ENCODE measurements at regions not wholly inside any gene's neighbourhood (a gene's known extent, or its start where the extent isn't known, plus 50 kb on each side); places are given as distances from the start of the nearest gene placed in this dataset.
A peak's percentile ranks its signal among the peaks of the same experiment; 100 is the strongest.

DNA sequence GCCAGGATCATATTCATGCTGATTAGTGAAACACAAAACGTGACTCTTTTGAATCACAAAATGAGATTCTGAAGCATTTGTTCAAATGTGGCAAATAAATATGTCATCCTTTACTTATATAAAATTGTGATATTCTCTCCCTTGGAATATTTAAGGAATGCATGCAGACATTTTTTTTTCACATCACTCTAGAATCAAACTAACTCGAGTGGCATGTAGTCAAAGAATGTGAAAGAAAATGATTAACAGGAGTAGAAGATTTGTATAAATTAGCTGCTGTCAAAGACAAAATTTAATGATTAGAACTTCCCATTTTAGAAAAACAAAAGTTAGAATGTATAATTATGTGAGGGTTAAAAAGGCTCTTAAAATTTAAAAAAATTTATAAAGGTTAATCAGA lies 721.0 kb upstream of the FAM98A start:
- DNase-seq, result no peak

- DNase-seq, result peak in 1 of 51 donors; percentile 0
Measured at GRCh38 chr2:34317797-34318196, 718.7 kb upstream of the FAM98A start.

DNA sequence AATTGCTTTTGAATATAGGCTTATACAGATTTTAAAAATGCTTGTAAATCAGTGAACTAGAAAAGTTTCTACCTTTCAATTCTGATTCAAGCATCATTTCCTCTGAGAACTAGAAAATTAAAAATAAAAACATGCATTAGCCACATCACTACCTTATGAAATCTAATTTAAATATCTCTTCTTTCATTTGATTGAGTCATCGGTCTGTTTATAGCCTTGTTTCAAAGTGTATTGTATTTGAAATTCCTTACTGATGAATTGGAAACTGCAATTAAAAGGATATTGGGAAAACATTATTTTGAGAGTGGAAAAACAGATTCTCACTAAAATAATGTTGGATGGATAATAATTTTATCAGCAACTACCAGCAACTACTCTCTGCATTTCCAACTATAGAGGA lies 717.7 kb upstream of the FAM98A start:
- no peak for DNase-seq

GRCh38 chr2:34311816-34312215 lies 712.7 kb upstream of the FAM98A start:
- no peak for DNase-seq

GRCh38 chr2:34308140-34308539 lies 709.0 kb upstream of the FAM98A start:
- DNase-seq, result no peak

GRCh38 chr2:34307636-34308035 lies 708.5 kb upstream of the FAM98A start:
- DNase-seq, result no peak

GRCh38 chr2:34306745-34307144 lies 707.6 kb upstream of the FAM98A start:
- no peak for DNase-seq

GRCh38 chr2:34305587-34305986 lies 706.5 kb upstream of the FAM98A start:
- no peak for DNase-seq

DNA sequence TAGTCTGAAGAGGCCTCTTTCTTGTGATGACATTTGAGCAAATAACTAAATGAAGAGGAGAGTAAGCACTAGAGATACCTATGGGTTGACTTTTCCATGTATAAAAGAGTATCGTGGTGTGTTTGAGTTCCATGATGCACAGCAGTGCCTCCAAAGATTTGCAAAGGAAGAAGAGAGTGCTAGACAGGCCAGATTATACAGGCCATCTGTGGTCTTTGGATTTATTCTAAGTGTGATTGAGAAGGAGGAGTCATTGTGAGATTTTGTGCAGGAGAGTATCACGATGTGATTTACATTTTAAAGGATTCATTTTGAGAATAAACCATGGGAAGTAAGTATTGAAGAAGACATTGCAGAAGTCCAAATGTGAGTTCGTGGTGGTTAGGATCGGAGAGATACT lies 695.9 kb upstream of the FAM98A start:
- no peak for DNase-seq

DNA sequence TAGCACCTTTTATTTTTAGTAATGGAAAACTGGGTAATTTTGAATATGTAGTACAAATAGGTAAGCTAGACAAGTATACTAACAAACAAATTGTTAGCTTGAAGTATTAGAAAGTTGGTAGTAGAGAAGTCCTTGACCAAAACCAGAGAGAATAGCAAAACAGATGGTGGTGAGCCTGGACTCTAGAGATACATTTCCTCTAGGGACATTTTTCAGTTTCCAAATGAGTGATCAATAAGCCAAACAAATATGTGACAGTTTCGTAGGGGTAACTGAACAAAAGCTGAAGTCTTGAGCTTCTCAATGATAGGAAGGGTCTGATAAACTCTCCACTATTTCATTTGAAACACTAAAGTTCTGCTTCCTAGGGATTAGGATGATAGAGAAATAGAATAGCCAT lies 692.0 kb upstream of the FAM98A start:
- no peak for DNase-seq

- no peak for DNase-seq
Measured at GRCh38 chr2:34288016-34288415, 688.9 kb upstream of the FAM98A start.

DNA sequence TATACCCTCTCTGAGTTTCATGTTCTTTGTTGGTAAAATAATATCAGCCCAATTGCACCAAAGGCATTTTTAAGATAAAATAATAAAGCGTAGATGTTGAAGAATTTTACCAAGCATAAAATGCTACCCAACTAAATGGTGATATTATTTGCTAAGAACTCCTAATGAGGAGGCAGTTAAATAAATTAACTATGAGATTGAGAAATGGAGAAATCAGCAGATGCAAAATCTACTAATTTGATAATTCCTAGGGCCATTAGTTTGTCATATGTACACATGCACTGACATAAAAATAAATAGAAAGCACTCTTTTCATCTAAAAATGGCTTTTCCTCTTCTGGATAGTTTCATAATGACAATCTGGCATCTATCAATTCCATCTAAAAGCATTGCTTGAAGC lies 681.5 kb upstream of the FAM98A start:
- DNase-seq, result no peak

DNA sequence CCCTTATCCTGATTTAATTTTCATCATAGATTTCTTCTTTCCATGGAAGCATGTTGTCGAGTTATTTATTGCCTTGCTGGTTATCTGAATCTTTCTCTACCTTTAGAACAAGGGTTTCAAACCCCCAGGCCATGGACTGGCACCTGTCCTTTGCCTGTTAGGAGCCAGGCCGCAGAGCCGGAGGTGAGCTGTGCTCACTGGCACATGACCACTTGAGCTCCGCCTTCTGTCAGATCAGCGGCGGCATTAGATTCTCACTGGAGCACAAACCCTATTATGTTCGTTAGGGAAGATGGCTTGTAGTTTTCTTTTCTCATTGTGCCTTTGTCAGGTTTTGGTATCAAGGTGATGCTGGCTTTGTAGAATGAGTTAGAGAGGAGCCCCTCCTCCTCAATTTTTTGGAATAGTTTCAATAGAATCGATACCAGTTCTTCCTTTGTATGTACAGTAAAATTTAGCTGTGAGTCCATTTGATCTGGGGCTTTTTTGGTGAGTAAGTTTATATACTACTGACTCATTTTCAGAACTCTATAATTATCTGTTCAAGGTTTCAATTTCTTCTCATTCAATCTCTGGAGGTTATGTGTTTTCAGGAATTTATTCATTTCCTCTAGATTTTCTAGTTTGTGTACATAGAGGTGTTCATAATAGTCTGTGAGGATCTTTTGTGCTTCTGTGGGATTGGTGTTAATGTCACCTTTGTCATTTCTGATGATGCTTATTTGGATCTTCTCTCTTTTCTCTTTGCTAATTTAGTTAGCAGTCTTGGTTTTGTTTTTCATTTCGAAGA lies 668.0 kb upstream of the FAM98A start:
- DNase-seq, result no peak

DNA sequence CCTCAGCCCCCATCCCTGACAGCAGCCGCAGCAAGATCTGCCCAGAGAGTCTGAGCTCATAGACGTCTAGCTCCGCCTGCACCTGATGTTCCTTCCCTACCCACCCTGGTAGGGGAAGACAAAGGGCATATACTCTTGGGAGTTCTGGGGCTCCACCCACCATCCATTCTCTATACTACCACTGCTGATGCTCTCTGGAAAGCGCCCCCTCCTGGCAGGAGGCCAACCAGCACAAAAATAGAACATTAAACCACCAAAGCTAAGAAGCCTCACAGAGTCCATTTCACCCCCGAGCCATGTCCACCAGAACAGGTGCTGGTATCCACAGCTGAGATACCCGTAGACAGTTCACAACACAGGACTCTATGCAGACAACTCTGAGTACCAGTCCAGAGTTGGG lies 662.6 kb upstream of the FAM98A start:
- no peak for DNase-seq

GRCh38 chr2:34254272-34254878 lies 655.3 kb upstream of the FAM98A start:
- DNase-seq, result no peak

DNA sequence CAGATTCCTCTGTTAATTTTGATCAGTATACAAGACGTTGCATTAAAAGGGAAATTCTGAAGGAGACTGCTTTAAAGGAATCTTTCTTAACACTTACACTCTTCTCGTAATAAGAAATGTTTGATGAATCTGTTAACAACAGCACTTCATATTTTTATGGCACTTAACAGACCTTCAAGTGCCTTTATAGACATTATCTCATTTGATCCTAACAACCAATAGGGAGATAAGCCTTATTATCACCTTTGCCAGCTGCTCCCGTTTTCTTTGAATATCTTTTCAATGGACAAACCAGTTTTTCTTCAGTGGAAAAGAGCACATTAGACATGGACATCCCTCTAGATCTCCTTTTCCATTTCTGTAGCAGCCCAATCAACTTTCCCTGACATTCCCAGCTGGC lies 653.0 kb upstream of the FAM98A start:
- no peak for DNase-seq

- DNase-seq, result no peak
Measured at GRCh38 chr2:34251578-34251977, 652.5 kb upstream of the FAM98A start.

DNA sequence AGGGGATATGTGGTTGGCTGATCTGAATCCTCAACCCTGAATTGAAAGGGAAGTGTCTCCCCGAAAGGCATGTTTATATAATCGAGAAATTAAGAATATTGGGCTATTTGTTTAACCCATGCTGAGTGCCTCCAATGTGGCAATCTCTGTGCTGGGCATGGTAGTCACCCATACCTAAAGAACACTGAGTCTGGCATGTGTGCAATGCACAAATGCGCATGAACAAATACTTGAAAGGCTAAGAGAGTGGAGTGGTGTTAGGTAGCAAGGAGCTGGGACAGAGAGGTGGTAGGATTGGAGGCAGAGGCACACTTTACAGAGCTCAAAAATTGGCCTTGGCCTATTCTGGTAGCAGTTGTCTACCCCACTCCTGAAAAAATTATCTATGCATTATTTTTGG lies 645.1 kb upstream of the FAM98A start:
- DNase-seq, result no peak

- DNase-seq, result no peak
Measured at GRCh38 chr2:34242763-34243123, 643.6 kb upstream of the FAM98A start.

- no peak for DNase-seq
Measured at GRCh38 chr2:34241905-34242762, 643.0 kb upstream of the FAM98A start.

- no peak for DNase-seq
Measured at GRCh38 chr2:34239511-34239910, 640.4 kb upstream of the FAM98A start.

- no peak for DNase-seq
Measured at GRCh38 chr2:34234823-34235222, 635.7 kb upstream of the FAM98A start.

GRCh38 chr2:34229998-34230397 lies 630.9 kb upstream of the FAM98A start:
- no peak for DNase-seq
